HG03432 (cell line): ENCODE measurements at regions not wholly inside any gene's neighbourhood (a gene's known extent, or its start where the extent isn't known, plus 50 kb on each side); places are given as distances from the start of the nearest gene placed in this dataset.

Source experiments
- ATAC-seq: cut with Tn5 transposase; IDR thresholded peaks from one replicate; pipeline ENCODE4 v1.9.1; 2021; ENCODE audit warnings: mild to moderate bottlenecking, moderate library complexity; ENCODE audit not compliant: unreplicated experiment

DNA sequence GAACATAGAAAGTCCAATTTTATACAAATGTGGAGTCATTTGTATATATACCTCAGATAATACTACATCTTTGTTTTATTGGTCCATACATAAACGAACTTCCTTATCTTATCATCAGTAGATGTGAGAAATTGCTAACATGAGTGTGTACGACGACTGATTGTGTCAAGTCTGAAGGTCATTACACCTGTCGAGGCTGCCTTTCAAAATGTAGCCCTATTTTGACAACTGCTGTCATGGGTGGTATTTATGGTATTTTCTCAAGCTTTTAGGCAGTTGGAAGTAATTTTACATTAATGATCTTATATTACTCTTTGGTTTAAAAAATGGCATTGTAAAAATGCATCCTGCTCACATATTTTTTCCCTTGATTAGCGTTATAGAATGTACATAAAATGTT is 183.7 kb upstream of the DNAJC19 start:
- no peak for ATAC-seq

DNA sequence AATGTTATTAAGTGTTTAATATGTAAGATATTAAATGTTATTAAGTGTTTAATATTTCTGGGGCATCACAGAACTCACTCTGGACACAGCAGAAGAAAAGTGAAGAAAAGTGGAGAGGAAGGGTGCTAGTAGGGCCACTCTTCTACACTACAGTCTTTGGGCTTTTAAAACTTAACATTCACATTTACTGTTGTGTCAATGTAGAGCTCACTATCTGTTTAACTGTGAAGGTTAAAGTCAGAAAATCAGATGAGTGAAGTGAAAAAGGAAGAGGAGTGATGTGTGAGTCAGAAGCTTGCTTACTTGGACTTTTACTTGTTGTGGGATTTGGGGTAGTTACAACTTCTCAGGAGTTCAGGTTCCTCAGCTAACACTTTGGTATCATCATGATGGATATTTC is 145.3 kb upstream of the DNAJC19 start:
- ATAC-seq: no peak

DNA sequence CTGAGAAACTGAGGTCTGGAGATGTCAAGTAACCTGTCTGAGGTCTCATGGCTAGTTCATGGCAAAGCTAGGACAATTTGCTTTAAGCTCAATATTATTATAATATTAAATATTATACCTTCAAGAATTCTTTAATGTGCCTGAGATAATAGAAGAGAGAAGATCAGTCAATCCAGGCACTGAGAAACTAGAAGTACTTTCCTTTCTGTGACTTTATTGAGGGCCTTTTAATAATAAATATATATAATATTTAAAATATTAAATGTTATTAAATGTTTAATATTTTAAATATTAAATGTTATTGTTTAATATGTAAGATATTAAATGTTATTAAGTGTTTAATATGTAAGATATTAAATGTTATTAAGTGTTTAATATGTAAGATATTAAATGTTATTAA is 144.3 kb upstream of the DNAJC19 start:
- no peak for ATAC-seq

DNA sequence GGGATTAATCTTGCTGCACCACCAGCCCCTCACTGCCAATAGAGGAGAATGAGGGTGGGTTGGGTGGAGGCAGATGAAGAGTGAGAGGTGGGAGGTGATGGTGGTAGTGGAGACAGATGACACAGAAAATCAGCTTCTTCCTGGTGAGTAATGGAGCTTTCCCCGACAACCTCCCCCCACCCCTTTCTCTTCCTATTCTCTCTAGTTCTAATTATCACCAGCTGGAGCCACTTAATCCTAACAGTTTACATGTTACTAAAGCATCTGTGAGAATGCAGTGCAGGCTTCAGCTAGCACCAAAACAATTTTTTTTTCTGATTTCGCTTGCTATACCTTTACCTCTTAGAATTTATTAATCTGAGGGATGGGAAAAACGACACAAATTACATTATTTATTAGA is 116.1 kb upstream of the DNAJC19 start:
- ATAC-seq: no peak

DNA sequence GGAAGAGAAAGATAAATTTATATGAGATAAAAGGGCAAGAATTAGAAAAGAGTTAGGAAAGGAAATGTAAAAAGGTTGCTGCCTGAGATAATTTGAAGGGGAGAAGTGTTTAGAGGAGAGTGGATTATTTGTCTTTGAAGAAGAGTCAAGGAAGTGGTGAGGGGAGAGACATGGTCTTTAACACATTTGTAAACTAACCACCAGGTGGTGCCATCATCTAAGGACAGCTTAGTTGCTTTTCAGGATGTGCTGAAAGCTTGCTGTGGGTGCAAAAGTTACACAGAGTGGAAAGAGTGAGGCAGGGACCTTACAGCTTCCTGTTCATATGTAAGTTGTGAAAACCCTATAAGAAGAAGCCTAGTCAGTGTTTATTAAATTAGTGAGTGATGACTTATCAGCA is 114.1 kb upstream of the DNAJC19 start:
- ATAC-seq: no peak

DNA sequence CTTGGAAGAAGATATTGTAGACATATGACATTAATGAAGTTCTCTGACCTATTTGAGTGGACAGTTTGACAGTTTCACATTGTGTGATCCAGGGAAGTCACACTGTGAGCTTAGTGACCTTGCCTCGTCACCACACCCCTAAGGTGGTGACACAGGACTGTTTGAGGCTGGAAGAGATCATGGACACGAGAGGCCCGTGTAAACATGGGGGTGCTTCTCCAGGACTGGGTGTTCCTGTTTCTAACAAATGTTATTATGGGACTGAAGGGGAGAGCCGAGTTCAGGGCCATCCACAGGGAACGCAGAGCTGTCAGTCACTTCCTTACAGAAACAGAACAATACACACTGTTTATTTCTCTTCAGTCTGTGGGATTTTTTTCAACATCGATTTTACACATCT is 96.5 kb upstream of the DNAJC19 start:
- no peak for ATAC-seq

DNA sequence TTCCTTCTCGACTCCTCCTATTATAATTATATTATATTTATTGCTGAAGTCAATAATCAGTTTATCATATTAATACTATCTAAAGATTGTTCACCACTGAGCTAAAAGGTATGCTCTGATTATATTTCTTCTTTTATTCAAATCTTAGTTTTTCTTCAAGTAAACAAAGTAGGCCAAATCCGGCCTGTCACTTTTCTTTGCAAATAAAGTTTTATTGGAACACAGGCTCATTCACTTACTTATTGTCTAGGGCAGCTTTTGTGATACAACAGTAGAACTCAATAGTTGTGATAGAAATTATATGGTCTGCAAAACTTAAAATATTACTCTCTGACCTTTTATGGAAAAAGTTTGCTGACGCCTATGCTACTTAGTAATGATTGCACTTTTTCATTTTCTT is 92.4 kb upstream of the DNAJC19 start:
- no peak for ATAC-seq

DNA sequence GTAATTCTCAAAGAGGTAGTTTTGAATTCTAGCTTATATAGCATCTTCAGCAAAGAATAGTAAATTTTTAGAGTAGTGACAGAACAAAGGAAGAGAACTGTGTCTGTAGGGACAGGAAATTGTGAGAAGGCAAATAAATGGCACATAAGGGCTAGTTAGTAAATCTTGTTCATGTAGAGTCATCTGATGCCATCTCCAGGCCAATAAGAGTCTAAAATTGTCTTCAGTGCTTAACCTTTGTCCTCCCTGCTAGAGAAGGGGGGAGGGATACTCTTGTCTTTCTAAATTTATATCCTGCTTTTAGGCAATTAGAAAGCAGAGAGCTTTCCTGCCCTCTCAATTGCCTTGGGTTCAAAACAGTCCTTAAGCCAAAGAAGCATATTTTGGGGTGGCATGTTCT is 87.0 kb upstream of the DNAJC19 start:
- ATAC-seq: no peak

DNA sequence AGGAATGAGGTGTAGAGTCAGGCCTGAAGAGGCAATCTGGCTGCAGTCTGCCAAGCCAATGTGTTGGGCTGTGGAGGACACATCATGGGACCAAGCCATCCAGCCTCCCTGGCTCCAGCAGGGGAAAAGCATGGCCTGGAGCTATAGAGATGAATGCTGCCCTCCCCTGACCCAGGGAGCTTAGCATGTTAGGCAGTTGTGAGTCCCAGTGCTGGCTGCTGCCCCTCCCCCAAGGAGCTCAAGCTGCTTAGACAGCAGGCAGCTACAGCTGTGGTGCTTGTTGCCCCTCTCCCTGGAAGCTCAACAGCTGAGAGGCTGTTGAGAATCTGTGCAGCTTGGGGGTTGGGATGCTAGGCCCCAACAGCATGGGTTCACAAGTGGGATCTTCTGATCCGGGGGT is 85.6 kb upstream of the DNAJC19 start:
- no peak for ATAC-seq

DNA sequence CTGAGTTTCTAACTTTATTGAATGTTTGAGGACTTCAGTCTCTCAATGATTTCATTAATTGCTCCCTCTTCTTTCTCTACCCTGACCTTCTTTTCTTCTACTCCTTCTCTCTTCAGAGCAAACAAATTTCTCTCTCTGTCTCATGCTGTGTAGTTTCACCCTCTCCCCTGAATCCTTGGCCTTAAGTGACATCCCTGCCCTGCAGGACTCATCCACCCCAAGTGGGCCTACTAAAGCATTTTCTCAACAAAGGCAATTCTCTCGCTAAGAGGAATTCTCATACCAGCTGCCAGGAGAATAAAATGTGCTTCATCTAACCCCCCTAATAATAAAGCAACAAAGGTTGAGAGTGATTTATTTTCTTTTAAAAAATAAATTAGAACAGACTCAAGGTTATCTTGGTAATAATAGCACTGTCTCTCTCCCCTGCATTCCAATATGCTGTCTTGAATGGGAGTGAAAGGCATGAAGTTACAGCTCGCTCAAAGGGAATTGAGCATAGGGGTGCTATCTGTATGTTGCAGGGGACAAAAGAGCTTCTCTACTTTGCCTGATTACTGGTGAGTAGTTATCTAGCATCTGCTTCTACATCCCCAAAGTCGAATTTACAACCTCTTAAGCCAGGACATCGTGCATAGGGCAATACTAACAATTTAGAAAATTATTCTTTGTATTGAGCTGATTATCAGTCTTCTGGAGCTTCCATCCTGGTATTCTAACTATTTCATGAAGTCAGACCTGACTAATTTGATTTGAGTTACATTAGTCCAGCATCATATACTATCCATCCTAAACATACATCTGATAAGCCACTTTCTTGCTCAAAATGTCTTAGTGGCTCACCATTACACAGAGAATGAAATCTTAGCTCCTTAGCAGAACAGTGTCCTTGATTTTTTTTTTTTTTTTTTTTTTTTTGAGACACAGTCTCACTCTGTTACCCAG is 76.9 kb upstream of the DNAJC19 start:
- no peak for ATAC-seq

DNA sequence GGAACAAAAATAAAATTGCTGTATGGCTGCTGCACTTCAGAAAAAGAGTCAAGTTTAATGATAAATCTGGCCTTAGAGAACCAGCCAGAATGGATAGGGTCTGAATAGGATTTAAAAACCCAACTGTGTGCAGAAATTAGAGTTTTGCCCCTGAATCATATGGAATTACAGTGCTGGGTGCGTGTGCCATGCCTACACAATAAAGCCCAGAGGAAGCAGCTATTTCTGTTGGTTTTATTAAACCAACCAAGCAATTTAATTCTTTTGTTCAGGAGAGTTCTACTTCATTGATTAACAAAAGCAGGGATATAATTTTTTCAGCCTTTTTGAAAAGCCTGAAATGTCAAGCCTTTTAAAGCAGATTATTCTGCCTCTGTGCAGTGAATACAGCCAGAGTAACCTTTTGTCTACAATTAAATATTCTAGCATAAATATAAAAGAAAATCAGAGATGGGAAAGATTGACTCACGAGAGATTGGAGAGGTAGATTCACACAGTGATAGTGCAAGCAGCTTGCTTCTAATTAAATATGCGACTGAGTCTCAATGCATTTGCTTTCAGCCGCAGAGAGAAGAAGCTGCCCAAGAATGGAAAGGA is 66.7 kb upstream of the DNAJC19 start:
- no peak for ATAC-seq

DNA sequence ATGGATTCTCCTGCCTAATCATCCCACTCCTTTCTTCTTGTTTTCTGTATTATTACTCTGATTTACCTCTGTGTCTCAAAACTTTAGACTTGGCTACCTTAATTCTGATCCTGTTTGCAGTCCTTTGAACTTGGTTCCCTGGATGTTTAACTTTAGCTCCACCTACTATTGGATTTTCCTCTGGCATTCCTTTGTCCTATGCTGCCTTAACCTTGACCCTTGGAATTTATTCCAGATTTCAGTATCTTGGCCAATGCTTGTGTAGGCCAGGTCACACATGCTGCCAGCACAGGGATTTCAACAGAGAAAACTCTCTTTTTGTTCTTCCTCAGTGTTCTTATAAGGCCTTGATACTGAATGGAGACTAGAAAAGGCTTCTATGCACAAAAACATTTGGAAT is 65.0 kb upstream of the DNAJC19 start:
- ATAC-seq: no peak

DNA sequence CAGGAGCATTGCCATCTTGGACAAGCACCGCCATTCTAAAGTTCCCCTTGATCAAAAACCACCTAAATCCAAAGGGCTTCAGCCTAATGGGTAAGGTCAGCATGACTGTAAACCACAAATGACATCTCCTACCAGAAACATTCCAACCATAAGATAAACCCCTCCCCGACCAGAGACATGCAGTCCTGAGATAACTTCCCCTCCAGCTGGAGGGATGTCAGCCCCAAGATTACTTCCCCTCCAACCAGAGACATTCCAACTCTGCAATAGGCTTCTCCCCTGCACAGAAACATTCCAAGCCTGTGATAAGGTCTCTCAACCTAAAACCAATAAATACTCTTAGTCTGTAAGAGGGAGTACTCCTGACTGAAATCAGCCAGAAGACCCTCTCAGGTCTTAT is 62.7 kb upstream of the DNAJC19 start:
- no peak for ATAC-seq

DNA sequence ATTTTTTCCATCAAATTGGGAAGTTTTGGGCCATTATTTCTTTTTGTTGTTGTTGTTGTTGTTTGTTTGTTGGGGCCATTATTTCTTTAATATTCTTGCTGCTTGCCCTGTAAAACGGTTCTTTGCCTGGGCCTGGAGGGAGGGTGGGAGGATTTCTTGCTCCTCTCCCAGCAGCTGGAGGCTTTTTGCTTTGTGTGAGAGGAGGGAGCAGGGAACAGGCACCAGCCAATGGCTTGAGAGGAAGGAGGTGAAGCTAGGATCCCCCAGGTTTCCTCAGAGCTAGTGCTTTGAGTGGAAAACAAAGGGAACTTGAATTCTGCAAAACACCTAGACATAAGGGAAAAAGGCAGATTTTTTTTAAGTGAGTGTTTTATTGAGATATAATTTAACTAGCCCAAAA is 61.2 kb upstream of the DNAJC19 start:
- ATAC-seq: no peak

DNA sequence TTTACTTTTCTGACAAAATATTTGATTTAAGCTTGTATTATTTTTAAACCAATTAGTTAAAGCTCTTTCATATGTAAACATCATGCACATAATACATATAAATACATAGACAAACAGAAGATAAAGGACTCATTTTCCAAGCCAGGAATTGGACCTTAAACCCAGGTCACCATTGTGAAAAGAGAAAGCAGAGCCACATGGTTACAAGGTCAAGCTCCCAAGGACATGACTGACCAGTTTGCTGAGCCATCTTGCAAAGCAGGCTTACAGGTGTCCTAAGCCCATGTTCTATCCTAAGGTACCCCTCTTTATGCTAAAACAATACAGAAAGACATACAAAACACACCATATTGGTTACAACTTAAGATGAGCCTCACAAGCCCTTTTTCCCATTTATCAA is 50.5 kb upstream of the DNAJC19 start:
- no peak for ATAC-seq
